ENCODE measurements at regions not wholly inside any gene's neighbourhood (a gene's known extent, or its start where the extent isn't known, plus 50 kb on each side); places are given as distances from the start of the nearest gene placed in this dataset.

- intact Hi-C loops (cut with DNase I; ENCODE audit: low total_unique reads): no loop called here
- no peaks in the 10 kb centered on the region for H3K9me3 ChIP-seq
- H3K27me3 ChIP-seq: no peaks in the 10 kb centered on the region
- no peak for DNase-seq
- H3K4me1 ChIP-seq: no peaks in the 10 kb centered on the region
- H3K4me3 ChIP-seq: no peak overlapping the region
- no peaks in the 10 kb centered on the region for H3K36me3 ChIP-seq
- no peak for TF ChIP-seq CTCF (IDR thresholded peaks at IDR 0.05)
- H3K27ac ChIP-seq: no peak overlapping the region
Observed at GRCh38 chr3:117964814-117965213, 1069.8 kb downstream of the IGSF11 start.

- intact Hi-C loops (cut with DNase I; ENCODE audit: low total_unique reads): no loop called here
- no peak for TF ChIP-seq CTCF (IDR thresholded peaks at IDR 0.05)
- H3K9me3 ChIP-seq: no peaks in the 10 kb centered on the region
Observed at GRCh38 chr3:117977504-117978228, 1057.0 kb downstream of the IGSF11 start.

GRCh38 chr3:117979466-117979865, 1055.2 kb downstream of the IGSF11 start:
- no peak overlapping the region for H3K4me3 ChIP-seq
- no peak for TF ChIP-seq CTCF (IDR thresholded peaks at IDR 0.05)
- H3K27me3 ChIP-seq: no peaks in the 10 kb centered on the region
- H3K27ac ChIP-seq: no peak overlapping the region
- DNase-seq: no peak
- H3K36me3 ChIP-seq: no peaks in the 10 kb centered on the region
- intact Hi-C loops (cut with DNase I; ENCODE audit: low total_unique reads): no loop called here
- H3K4me1 ChIP-seq: no peaks in the 10 kb centered on the region
- no peaks in the 10 kb centered on the region for H3K9me3 ChIP-seq

More at GRCh38 chr3:117977504-117978228, 1057.0 kb downstream of the IGSF11 start:
- no peak overlapping the region for H3K4me3 ChIP-seq
- H3K27ac ChIP-seq: no peak overlapping the region
- no peaks in the 10 kb centered on the region for H3K27me3 ChIP-seq
- H3K36me3 ChIP-seq: no peaks in the 10 kb centered on the region
- no peak for DNase-seq
- no peaks in the 10 kb centered on the region for H3K4me1 ChIP-seq

GRCh38 chr3:117987256-117987655, 1047.4 kb downstream of the IGSF11 start:
- no peaks in the 10 kb centered on the region for H3K9me3 ChIP-seq
- no peak overlapping the region for H3K27ac ChIP-seq
- no peak overlapping the region for H3K4me3 ChIP-seq
- no peaks in the 10 kb centered on the region for H3K4me1 ChIP-seq
- no peaks in the 10 kb centered on the region for H3K36me3 ChIP-seq
- intact Hi-C loops (cut with DNase I; ENCODE audit: low total_unique reads): no loop called here
- no peak for TF ChIP-seq CTCF (IDR thresholded peaks at IDR 0.05)
- no peaks in the 10 kb centered on the region for H3K27me3 ChIP-seq
- no peak for DNase-seq

GRCh38 chr3:117989982-117990381, 1044.7 kb downstream of the IGSF11 start:
- no peak overlapping the region for H3K4me3 ChIP-seq
- peaks cover 0 to 7% of the 10 kb centered on the region in 2 donors for H3K27me3 ChIP-seq
- H3K36me3 ChIP-seq: no peaks in the 10 kb centered on the region
- intact Hi-C loops (cut with DNase I; ENCODE audit: low total_unique reads): no loop called here
- H3K4me1 ChIP-seq: no peaks in the 10 kb centered on the region
- TF ChIP-seq CTCF (IDR thresholded peaks at IDR 0.05): no peak
- no peak for DNase-seq
- H3K27ac ChIP-seq: no peak overlapping the region
- no peaks in the 10 kb centered on the region for H3K9me3 ChIP-seq
